ENCODE measurements at regions not wholly inside any gene's neighbourhood (a gene's known extent, or its start where the extent isn't known, plus 50 kb on each side); places are given as distances from the start of the nearest gene placed in this dataset.

DNA sequence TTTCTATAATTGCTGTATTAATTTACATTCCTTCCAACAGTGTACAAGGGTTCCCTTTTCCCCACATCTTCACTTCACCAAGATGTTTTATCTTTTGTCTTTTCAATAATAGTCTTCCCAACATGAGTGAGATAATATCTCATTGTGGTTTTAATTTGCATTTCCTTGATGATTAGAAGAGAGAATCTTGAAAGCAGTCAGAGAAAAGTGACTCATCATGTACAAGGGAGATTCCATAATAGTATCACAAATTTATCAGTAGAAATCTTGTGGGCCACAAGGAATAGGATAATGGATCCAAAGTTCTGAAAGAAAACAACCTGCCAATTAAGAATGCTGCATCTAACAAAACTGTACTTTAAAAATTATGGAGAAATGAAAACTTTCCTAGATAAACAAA is 189.3 kb downstream of the NECTIN3 start:
- Histone ChIP-seq H3K36me3 (ENCODE audit: insufficient read depth, low read length) (no peaks in the 10 kb centered on the region), H3K9me3 (ENCODE audit: insufficient read depth, low read depth, low read length) (no peaks in the 10 kb centered on the region), H3F3A (ENCODE audit: low read depth) (no peaks in the 10 kb centered on the region), H3K4me3 (ENCODE audit: low read length, poor library complexity, severe bottlenecking) (no peak overlapping the region), H4K20me1 (ENCODE audit: insufficient read depth, low read length, poor library complexity, severe bottlenecking) (no peaks in the 10 kb centered on the region), H3K9ac (ENCODE audit: low read depth, low read length, poor library complexity, severe bottlenecking) (no peak overlapping the region), H3K4me1 (ENCODE audit: insufficient read depth, low read length, poor library complexity, severe bottlenecking) (peaks cover 6% of the 10 kb centered on the region), H3K9me2 (replicated peaks; ENCODE audit: low read depth, low read length) (no peaks in the 10 kb centered on the region), H3K79me2 (ENCODE audit: insufficient read depth, low read length) (no peaks in the 10 kb centered on the region), H2AFZ (ENCODE audit: low read length) (no peak overlapping the region), H3K4me2 (ENCODE audit: low read depth, low read length, poor library complexity, severe bottlenecking) (no peak overlapping the region), H3K27me3 (ENCODE audit: insufficient read depth, low read length, poor library complexity, severe bottlenecking) (no peaks in the 10 kb centered on the region)
- TF ChIP-seq CTCF (conservative IDR thresholded peaks at IDR 0.05; ENCODE audit: low read length): no peak
- TF ChIP-seq EZH2phosphoT487 (IDR thresholded peaks at IDR 0.05; ENCODE audit: borderline replicate concordance): no peak

GRCh38 chr3:111269777-111270176 is 198.2 kb downstream of the NECTIN3 start:
- Histone ChIP-seq H4K20me1 (ENCODE audit: insufficient read depth, low read length, poor library complexity, severe bottlenecking) (no peaks in the 10 kb centered on the region), H3K79me2 (ENCODE audit: insufficient read depth, low read length) (no peaks in the 10 kb centered on the region), H3K4me3 (ENCODE audit: low read length, poor library complexity, severe bottlenecking) (no peak overlapping the region), H3K9me2 (replicated peaks; ENCODE audit: low read depth, low read length) (no peaks in the 10 kb centered on the region), H3K9ac (ENCODE audit: low read depth, low read length, poor library complexity, severe bottlenecking) (no peak overlapping the region), H3K4me2 (ENCODE audit: low read depth, low read length, poor library complexity, severe bottlenecking) (no peak overlapping the region), H3K4me1 (ENCODE audit: insufficient read depth, low read length, poor library complexity, severe bottlenecking) (no peaks in the 10 kb centered on the region), H2AFZ (ENCODE audit: low read length) (no peak overlapping the region), H3K27me3 (ENCODE audit: insufficient read depth, low read length, poor library complexity, severe bottlenecking) (no peaks in the 10 kb centered on the region), H3K36me3 (ENCODE audit: insufficient read depth, low read length) (no peaks in the 10 kb centered on the region), H3K9me3 (ENCODE audit: insufficient read depth, low read depth, low read length) (peaks cover 3% of the 10 kb centered on the region; the same call in 1 of the 2 replicates), H3F3A (ENCODE audit: low read depth) (no peaks in the 10 kb centered on the region)
- TF ChIP-seq CTCF (conservative IDR thresholded peaks at IDR 0.05; ENCODE audit: low read length) (no peak), EZH2phosphoT487 (IDR thresholded peaks at IDR 0.05; ENCODE audit: borderline replicate concordance) (no peak)

DNA sequence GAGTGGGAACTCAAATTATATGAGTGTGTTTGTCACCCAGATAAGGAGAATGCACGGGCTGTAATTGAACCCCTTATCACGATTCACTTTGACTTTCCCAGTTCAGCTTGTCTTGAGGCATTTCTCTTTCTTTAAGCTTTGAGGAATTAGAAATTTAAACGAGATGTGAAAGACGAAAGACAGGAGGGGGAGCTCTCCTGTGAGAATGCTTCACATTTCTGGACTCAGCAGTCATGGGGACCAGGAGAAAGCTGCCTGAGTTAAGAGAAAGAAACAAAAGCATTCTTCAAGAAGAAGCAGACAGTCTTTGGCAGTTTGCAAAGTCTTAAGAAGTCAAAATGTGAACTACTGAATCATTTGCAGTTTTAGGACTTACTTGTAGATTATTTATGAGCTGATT is 205.6 kb downstream of the NECTIN3 start:
- peak overlapping the region; percentile 49; the same call in 1 of the 2 replicates for H2AFZ ChIP-seq (ENCODE audit: low read length)
- H3K4me3 ChIP-seq (ENCODE audit: low read length, poor library complexity, severe bottlenecking): no peak overlapping the region
- no peaks in the 10 kb centered on the region for H3F3A ChIP-seq (ENCODE audit: low read depth)
- no peaks in the 10 kb centered on the region for H3K36me3 ChIP-seq (ENCODE audit: insufficient read depth, low read length)
- no peaks in the 10 kb centered on the region for H3K79me2 ChIP-seq (ENCODE audit: insufficient read depth, low read length)
- H3K27me3 ChIP-seq (ENCODE audit: insufficient read depth, low read length, poor library complexity, severe bottlenecking): no peaks in the 10 kb centered on the region
- peak overlapping the region; percentile 1 for H3K9ac ChIP-seq (ENCODE audit: low read depth, low read length, poor library complexity, severe bottlenecking)
- peak overlapping the region; percentile 31 for H3K4me2 ChIP-seq (ENCODE audit: low read depth, low read length, poor library complexity, severe bottlenecking)
- H3K4me1 ChIP-seq (ENCODE audit: insufficient read depth, low read length, poor library complexity, severe bottlenecking): peaks cover 16% of the 10 kb centered on the region
- H3K9me2 ChIP-seq (replicated peaks; ENCODE audit: low read depth, low read length): no peaks in the 10 kb centered on the region
- H3K9me3 ChIP-seq (ENCODE audit: insufficient read depth, low read depth, low read length): no peaks in the 10 kb centered on the region
- no peaks in the 10 kb centered on the region for H4K20me1 ChIP-seq (ENCODE audit: insufficient read depth, low read length, poor library complexity, severe bottlenecking)
- no peak for TF ChIP-seq EZH2phosphoT487 (IDR thresholded peaks at IDR 0.05; ENCODE audit: borderline replicate concordance)
- peak; percentile 55 for TF ChIP-seq CTCF (conservative IDR thresholded peaks at IDR 0.05; ENCODE audit: low read length)

Measured in Loucy (cell line).